GM21717 (cell line): ENCODE measurements at regions not wholly inside any gene's neighbourhood (a gene's known extent, or its start where the extent isn't known, plus 50 kb on each side); places are given as distances from the start of the nearest gene placed in this dataset.

ENCODE experiments used
- ATAC-seq: cut with Tn5 transposase; IDR thresholded peaks from one replicate; pipeline ENCODE4 v1.9.1; 2021; ENCODE audit warnings: mild to moderate bottlenecking, moderate library complexity; ENCODE audit not compliant: unreplicated experiment

DNA sequence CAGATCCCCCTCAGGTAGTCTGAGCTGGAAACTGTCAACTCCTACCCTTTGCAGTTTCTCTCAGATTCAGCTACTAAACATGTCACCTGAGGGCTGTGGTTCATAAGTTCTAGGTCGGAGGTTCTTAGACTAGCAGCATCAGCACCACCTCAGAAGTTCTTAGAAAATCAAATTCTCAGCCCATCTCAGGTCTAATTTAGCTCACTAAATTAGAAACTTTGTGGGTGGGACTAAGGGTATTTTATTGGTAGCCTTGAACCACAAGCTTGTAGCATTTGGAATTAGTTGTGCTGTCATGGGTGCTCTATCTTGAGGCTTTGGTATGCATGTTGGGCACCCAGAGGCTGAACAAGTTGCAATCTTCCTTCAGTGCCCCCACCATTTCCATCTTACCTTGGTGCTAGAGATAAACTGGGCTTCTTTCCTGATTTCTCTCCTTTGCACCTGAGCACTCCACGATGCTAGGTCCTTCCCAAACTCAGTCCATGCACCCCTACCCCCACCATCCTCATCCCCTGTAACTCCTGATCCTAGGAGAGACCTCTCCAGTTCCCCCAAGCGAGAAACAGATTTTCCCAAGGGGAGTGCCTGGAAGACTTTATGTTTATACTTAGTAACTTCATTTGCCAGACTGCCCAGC is 54.2 kb downstream of the S1PR1 start:
- ATAC-seq = no peak

DNA sequence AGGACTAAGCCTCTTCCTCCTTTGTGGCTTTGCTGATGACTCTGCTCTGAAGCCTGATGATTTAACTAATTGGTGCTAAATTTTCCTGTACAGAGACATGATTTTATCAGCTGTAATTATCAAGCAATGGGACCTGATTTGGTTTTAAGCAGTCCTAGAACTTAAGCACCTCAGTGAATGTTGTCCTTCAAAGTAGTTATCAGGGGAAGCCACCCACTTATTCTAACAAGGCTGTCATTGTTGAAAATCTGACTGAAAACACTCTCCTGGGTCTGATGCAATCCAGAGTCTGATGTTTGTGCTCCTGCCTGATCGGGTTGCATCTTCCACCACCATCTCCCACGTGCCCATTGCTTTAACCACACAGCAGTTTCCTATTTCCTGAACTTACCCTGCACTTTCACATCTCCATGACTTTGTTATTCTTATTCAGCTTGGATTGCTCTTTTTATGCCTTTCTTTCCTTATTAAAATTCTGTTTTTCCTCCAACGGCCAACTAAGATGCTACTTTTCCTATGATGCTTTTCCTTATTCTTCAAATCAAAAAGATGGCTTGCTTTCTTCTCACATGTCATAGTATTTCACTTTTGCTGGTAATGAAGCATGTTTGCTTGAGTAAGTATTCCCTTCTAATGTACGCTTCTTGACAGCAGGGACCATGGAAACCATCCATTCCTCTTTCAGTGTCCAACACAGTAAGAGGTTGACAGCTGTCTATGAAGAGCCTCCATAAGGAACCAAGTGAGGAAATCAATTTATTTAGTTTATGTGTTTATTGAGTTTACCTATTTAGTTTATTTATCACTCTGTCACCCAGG is 55.0 kb downstream of the S1PR1 start:
- ATAC-seq = peak; percentile 29

- peak; percentile 63 for ATAC-seq
These were observed 56.7 kb downstream of the S1PR1 start for GRCh38 chr1:101293461-101294051.

- no peak for ATAC-seq
These were observed 58.4 kb downstream of the S1PR1 start for GRCh38 chr1:101295209-101295608.

- no peak for ATAC-seq
These were observed 61.8 kb downstream of the S1PR1 start for GRCh38 chr1:101298663-101299062.

DNA sequence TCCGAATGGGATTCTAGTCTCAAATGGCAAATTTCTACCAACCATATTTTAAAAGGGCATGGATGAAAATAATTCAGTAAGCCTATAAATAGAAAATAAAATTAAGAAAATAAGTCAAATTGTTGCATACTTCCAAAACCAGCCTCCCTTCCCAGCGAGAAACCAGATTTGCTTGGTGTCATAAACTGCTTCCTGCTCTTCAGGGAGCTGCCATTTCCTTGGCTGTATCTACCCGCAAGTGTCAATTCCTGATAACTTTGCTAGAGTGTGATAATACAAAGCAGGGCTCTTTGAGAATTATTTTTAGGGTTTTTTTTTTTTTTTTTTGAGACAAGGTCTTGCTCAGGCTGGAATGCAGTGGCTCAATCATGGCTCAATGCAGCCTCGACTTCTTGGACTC is 62.3 kb downstream of the S1PR1 start:
- no peak for ATAC-seq

GRCh38 chr1:101299710-101300109 is 62.9 kb downstream of the S1PR1 start:
- ATAC-seq = no peak

DNA sequence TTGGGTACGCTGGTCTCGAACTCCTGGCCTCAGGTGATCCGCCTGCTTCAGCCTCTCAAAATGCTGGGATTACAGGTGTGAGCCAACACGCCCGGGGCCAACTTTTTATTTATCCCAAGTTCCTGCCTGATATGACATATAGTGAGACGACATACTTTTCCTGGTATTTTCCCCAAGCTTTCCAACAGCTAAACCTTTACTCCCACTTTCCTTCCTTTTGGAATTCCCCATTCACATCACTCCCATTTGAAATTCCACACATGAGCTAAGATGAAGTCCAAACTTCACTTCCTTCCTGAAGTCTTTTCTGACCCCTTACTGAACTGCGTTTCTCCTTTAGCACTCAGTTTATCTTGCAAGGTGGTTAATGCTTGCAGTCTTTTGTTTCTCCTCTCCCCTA is 64.1 kb downstream of the S1PR1 start:
- ATAC-seq = no peak

DNA sequence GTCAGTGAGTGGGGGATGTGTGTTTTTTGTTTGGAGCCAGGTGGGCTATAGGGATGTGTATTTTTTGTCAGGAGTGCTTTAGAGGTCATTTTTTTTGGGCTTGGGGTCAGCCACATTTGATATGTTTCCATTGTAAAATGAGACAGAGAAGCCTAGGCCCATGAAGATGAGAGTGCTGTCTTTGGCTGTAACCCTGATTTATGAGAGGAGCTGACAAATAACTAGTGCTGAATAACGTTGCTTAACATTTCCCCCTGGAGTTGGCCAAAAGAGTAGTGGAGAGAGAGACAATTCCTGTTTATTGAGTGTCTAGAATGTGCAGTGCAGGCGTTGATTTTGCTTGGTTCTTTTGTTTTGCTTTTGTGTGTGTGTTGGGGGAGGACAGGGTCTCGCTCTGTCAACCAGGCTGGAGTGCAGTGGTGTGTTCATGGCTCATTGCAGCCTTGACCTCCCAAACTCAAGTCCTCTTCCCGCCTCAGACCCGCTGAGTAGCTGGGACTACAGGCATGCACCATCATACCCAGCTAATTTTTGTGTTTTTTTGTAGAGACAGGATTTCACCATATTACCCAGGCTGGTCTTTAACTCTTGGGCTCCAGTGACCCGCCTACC is 64.7 kb downstream of the S1PR1 start:
- ATAC-seq = no peak

DNA sequence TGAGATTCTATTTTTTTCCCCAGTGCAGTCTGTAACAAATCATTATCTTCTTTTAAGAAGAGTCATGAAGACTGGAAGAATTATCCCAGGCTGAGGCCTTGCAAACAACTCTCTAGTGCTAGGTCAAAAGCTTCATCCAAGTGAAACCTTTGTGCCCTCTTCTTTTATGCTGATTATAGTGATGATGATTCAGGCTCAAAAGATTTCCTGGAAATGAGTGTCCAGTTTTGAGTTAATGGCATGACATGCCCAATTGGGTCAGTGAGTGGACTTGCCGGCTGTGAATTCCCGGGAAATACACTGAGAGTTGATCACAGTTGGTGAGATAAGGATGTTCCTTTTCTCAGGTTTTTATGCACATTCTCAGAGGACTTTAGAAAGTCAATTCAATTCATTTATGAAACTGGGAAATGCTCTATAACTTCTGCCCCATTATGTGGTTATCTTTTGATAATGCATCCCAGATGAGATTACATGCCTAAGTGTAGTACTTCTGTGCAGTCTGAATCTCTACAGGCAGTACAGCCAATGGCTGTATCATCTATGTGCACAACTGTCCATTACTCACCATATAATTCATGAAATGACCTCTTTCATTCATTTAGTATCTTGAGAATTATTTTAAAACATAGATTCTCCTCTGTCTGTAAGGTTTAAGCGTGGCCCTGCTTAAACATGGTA is 66.2 kb downstream of the S1PR1 start:
- ATAC-seq = no peak

- ATAC-seq = no peak
These were observed 71.3 kb downstream of the S1PR1 start for GRCh38 chr1:101307985-101308689.

- ATAC-seq = no peak
These were observed 72.1 kb downstream of the S1PR1 start for GRCh38 chr1:101308935-101309333.

- peak; percentile 51 for ATAC-seq
These were observed 72.8 kb downstream of the S1PR1 start for GRCh38 chr1:101309334-101310311.

DNA sequence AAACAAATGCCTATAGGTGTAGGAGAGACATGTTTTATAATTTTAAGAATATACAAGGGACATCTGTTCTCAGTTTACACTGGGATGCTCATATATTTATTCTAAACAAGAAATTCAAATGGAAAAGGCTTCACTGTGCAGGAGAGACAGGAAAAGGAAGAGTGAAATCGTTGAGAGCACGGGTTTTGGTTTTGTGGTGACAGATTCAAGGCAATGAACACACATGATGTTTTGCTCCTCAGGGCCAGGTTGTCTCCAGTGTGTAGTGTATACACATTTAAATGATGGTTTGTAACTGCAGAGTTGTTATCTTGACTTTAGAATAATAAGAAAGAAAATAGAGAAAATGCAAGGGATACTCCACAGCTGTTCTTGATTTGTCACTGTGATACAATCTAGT is 73.7 kb downstream of the S1PR1 start:
- ATAC-seq = no peak

- no peak for ATAC-seq
These were observed 74.5 kb downstream of the S1PR1 start for GRCh38 chr1:101311146-101311920.

DNA sequence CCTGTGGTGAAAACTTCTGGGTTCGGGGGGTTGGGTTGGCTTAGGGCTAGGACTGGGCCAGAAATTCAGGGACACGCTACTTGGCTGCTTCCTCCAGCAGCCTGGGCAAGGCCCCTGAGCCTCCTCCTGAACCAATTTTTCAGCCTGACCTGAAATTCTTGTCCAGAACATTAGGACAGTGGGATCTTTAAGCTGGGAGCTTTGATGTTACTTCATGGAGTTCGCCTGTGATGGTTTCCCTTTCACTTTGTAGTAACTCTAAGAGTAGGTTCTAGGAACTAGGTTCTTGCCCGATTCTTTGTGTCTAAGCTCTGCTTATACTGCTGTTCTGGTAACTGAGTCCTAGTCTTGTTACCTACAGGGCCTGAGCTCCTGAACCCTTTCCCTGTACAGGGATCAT is 75.3 kb downstream of the S1PR1 start:
- no peak for ATAC-seq

- ATAC-seq = no peak
These were observed 76.5 kb downstream of the S1PR1 start for GRCh38 chr1:101313356-101313755.

GRCh38 chr1:101314244-101314643 is 77.4 kb downstream of the S1PR1 start:
- peak; percentile 36 for ATAC-seq

DNA sequence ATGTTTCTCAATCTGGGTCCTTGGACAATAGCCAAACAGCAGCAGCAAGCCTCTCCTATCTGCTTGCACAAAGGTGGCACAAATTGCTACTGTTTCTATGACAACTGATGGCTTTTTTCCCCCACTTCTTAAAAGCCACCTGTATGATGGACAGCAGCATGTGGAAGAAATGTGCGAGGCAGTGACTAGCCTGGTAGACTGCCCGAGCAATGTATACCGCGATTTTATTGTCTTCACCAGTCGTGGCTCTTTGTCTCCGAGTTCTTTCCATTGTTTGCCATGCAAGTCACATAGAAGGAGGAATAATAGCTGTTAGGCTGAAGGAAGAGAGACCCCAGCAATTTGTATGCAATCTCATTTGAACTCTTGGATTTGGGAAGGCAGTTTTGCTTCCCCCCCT is 79.4 kb downstream of the S1PR1 start:
- no peak for ATAC-seq
